Pancreas (tissue), 10 donors: ENCODE measurements at regions not wholly inside any gene's neighbourhood (a gene's known extent, or its start where the extent isn't known, plus 50 kb on each side); places are given as distances from the start of the nearest gene placed in this dataset.

Source experiments
- ATAC-seq, 4 donors: fragments of 200-7000 bp; cut with Tn5 transposase; one replicate each; pipeline versions ENCODE4 v1.8.0 to v1.9.1; 2020; ENCODE audit warnings: mild to moderate bottlenecking in 4 of 4, moderate library complexity in 4 of 4
- DNase-seq, 6 donors: peaks; one replicate each; pipeline ENCODE4 v3.0.0-alpha.2; 2020
- FAIRE-seq: peaks from 2 replicates; lab custom pipeline; 2012; peaks lifted over from hg19 to GRCh38; lab: Jason Lieb, UNC
- H3K27ac ChIP-seq, 4 donors: fragments of 200-600 bp; sonication (generic); 1 replicate in 3 of 4; 2 replicates in 1 of 4; pipeline versions ENCODE4 v1.5.0 to v1.8.0; 2020
- H3K27me3 ChIP-seq, 4 donors: fragments of 200-600 bp; one replicate each; pipeline ENCODE4 v1.8.0; 2021
- H3K36me3 ChIP-seq, 3 donors: fragments of 200-600 bp; sonication (generic) in 1 of 3; one replicate each; pipeline versions ENCODE4 v1.5.0 to v1.8.0; 2020 to 2021
- H3K4me1 ChIP-seq, 3 donors: fragments of 200-600 bp; one replicate each; pipeline ENCODE4 v1.8.0; 2021
- H3K4me3 ChIP-seq, 4 donors: fragments of 200-600 bp; sonication (generic) in 2 of 4; one replicate each; pipeline versions ENCODE4 v1.5.0 to v1.8.0; 2020 to 2021
- H3K9me3 ChIP-seq, 4 donors: fragments of 200-600 bp; one replicate each; pipeline ENCODE4 v1.8.0; 2021
- CTCF ChIP-seq, 4 donors: fragments of 200-600 bp; sonication (generic) in 3 of 4; IDR thresholded peaks; one replicate each; pipeline versions ENCODE4 v1.5.0 to v1.8.0; 2021; ENCODE audit warnings: antibody characterized with exemption in 4 of 4
- WGBS, 2 donors: extraction: QIAGEN DNeasy Blood & Tissue Kit; methylation state at CpG; one replicate each; pipeline ENCODE4 v1.1.7; 2013; 5-methylcytosine and 5-hydroxymethylcytosine counted together
- intact Hi-C, 3 donors: fragments of 100-400 bp; cut with DNase I; formaldehyde crosslinking; loops; one replicate each; pipeline versions ENCODE4 v1.11.1 to v1.14.2; 2022
- donor health status: healthy with polysubstance abuse.
- donor health status: DM: no; HTN: no; CAD: no; lungs with moderate emphysema.
- donor health status: DM: no; HTN: no; CAD: no.
- donor health status: control.
- donor health status: control.
- donor health status: Bipolar disorder and iron deficiency.
- donor health status: DM: yes; HTN: yes; CAD: no.
- donor health status: DM: no; HTN: no; CAD: no.
- donor health status: DM: no; HTN: no; CAD: no.
- donor health status: DM: yes; HTN: yes; CAD: no.

GRCh38 chr1:230494514-230494913, 68.4 kb upstream of the PGBD5 start:
- Histone ChIP-seq H3K27ac (peak overlapping the region in 3 of 4 donors; percentile 72 to 91 (median 86)), H3K27me3 (no peaks in the 10 kb centered on the region), H3K36me3 (no peaks in the 10 kb centered on the region), H3K4me3 (no peak overlapping the region), H3K4me1 (peaks cover 24 to 26% (median 24%) of the 10 kb centered on the region in 3 donors), H3K9me3 (no peaks in the 10 kb centered on the region)
- no peak for DNase-seq
- TF ChIP-seq CTCF (IDR thresholded peaks at IDR 0.05), result no peak
- FAIRE-seq, result no peak
- intact Hi-C loops, result no loop called here
- WGBS, 2 donors, result 95 to 96% methylated on average over 1 of the region's 1 CpG
- ATAC-seq, result no peak

GRCh38 chr1:230494026-230494425, 67.9 kb upstream of the PGBD5 start:
- FAIRE-seq (no peak), DNase-seq (no peak), ATAC-seq (no peak)
- intact Hi-C loops, result no loop called here
- Histone ChIP-seq H3K9me3 (no peaks in the 10 kb centered on the region), H3K27me3 (no peaks in the 10 kb centered on the region), H3K27ac (no peak overlapping the region), H3K4me3 (no peak overlapping the region), H3K4me1 (peaks cover 19 to 24% (median 19%) of the 10 kb centered on the region in 3 donors), H3K36me3 (no peaks in the 10 kb centered on the region)
- TF ChIP-seq CTCF (IDR thresholded peaks at IDR 0.05), result no peak
- WGBS, 2 donors, result 76% methylated on average over 1 of the region's 1 CpG

- no peak overlapping the region for H3K27ac ChIP-seq
- intact Hi-C loops, result no loop called here
These were observed 67.1 kb upstream of the PGBD5 start for GRCh38 chr1:230493264-230493663.

GRCh38 chr1:230490436-230490835, 64.3 kb upstream of the PGBD5 start:
- no peaks in the 10 kb centered on the region for H3K36me3 ChIP-seq
- H3K9me3 ChIP-seq, result no peaks in the 10 kb centered on the region
- DNase-seq (no peak), ATAC-seq (no peak), FAIRE-seq (no peak)
- H3K4me1 ChIP-seq, result peaks cover 20 to 27% (median 24%) of the 10 kb centered on the region in 3 donors
- H3K4me3 ChIP-seq, result no peak overlapping the region
- WGBS, 2 donors, result 97 to 100% methylated on average over 2 of the region's 2 CpGs
- H3K27ac ChIP-seq, result no peak overlapping the region
- H3K27me3 ChIP-seq, result no peaks in the 10 kb centered on the region
- no peak for TF ChIP-seq CTCF (IDR thresholded peaks at IDR 0.05)
- intact Hi-C loops, result no loop called here

More at GRCh38 chr1:230493264-230493663, 67.1 kb upstream of the PGBD5 start:
- FAIRE-seq, result no peak
- DNase-seq, result no peak
- 24 to 26% methylated on average over 3 of the region's 3 CpGs for WGBS, 2 donors
- no peak for TF ChIP-seq CTCF (IDR thresholded peaks at IDR 0.05)
- Histone ChIP-seq H3K9me3 (no peaks in the 10 kb centered on the region), H3K4me1 (peaks cover 15 to 18% (median 16%) of the 10 kb centered on the region in 3 donors), H3K36me3 (no peaks in the 10 kb centered on the region), H3K27me3 (no peaks in the 10 kb centered on the region), H3K4me3 (no peak overlapping the region)
- peak; percentile 27 to 53 (median 49) for ATAC-seq

- no peak overlapping the region for H3K4me3 ChIP-seq
- intact Hi-C loops, result no loop called here
- no peak for TF ChIP-seq CTCF (IDR thresholded peaks at IDR 0.05)
- H3K9me3 ChIP-seq, result no peaks in the 10 kb centered on the region
- H3K27me3 ChIP-seq, result no peaks in the 10 kb centered on the region
- H3K36me3 ChIP-seq, result no peaks in the 10 kb centered on the region
- WGBS, 2 donors, result 27 to 28% methylated on average over 4 of the region's 4 CpGs
- FAIRE-seq (no peak), ATAC-seq (peak; percentile 95 to 98 (median 96)), DNase-seq (peak in 4 of 6 donors; percentile 52 to 73 (median 70))
- peak overlapping the region in 3 of 4 donors; percentile 20 to 58 (median 58) for H3K27ac ChIP-seq
- H3K4me1 ChIP-seq, result peaks cover 14 to 23% (median 16%) of the 10 kb centered on the region in 3 donors
These were observed 61.8 kb upstream of the PGBD5 start for GRCh38 chr1:230487773-230488428.
